ENCODE measurements at regions not wholly inside any gene's neighbourhood (a gene's known extent, or its start where the extent isn't known, plus 50 kb on each side); places are given as distances from the start of the nearest gene placed in this dataset.

- no peak for DNase-seq (ENCODE audit: low spot score)
Measured at GRCh38 chr3:72154391-72155335, 369.7 kb upstream of the PROK2 start.

- no peak for DNase-seq (ENCODE audit: low spot score)
Measured at GRCh38 chr3:72153477-72154314, 368.7 kb upstream of the PROK2 start.

GRCh38 chr3:72152551-72153476 lies 367.9 kb upstream of the PROK2 start:
- no peak for DNase-seq (ENCODE audit: low spot score)

GRCh38 chr3:72151465-72152238 lies 366.7 kb upstream of the PROK2 start:
- DNase-seq (ENCODE audit: low spot score) = no peak

GRCh38 chr3:72150634-72151412 lies 365.9 kb upstream of the PROK2 start:
- no peak for DNase-seq (ENCODE audit: low spot score)

GRCh38 chr3:72149645-72150300 lies 364.8 kb upstream of the PROK2 start:
- no peak for DNase-seq (ENCODE audit: low spot score)

GRCh38 chr3:72147600-72147999 lies 362.7 kb upstream of the PROK2 start:
- no peak for DNase-seq (ENCODE audit: low spot score)

GRCh38 chr3:72145506-72146380 lies 360.8 kb upstream of the PROK2 start:
- DNase-seq (ENCODE audit: low spot score) = no peak

GRCh38 chr3:72144773-72145505 lies 360.0 kb upstream of the PROK2 start:
- peak; percentile 48 for DNase-seq (ENCODE audit: low spot score)

GRCh38 chr3:72143966-72144717 lies 359.2 kb upstream of the PROK2 start:
- no peak for DNase-seq (ENCODE audit: low spot score)

- no peak for DNase-seq (ENCODE audit: low spot score)
Measured at GRCh38 chr3:72143322-72143721, 358.4 kb upstream of the PROK2 start.

- DNase-seq (ENCODE audit: low spot score) = no peak
Measured at GRCh38 chr3:72142028-72142427, 357.1 kb upstream of the PROK2 start.

- DNase-seq (ENCODE audit: low spot score) = no peak
Measured at GRCh38 chr3:72141264-72141663, 356.3 kb upstream of the PROK2 start.

GRCh38 chr3:72139316-72139715 lies 354.4 kb upstream of the PROK2 start:
- no peak for DNase-seq (ENCODE audit: low spot score)

GRCh38 chr3:72137865-72138861 lies 353.2 kb upstream of the PROK2 start:
- no peak for DNase-seq (ENCODE audit: low spot score)

GRCh38 chr3:72135636-72136035 lies 350.7 kb upstream of the PROK2 start:
- DNase-seq (ENCODE audit: low spot score) = no peak
